Smooth muscle cell (in vitro differentiated cells): ENCODE measurements at regions not wholly inside any gene's neighbourhood (a gene's known extent, or its start where the extent isn't known, plus 50 kb on each side); places are given as distances from the start of the nearest gene placed in this dataset.

Experiments used
- DNase-seq: peaks from one replicate; lab custom pipeline; 2025; ENCODE audit not compliant: unreplicated experiment; lab: John Stamatoyannopoulos, UW
- H2AFZ ChIP-seq: fragments of 200-600 bp; sonication (generic); 2 replicates; pipeline ENCODE4 v1.6.0; 2016; ENCODE audit warnings: antibody characterized with exemption, low read depth, mild to moderate bottlenecking
- H3F3A ChIP-seq: fragments of 200-600 bp; sonication (generic); 2 replicates; pipeline ENCODE4 v1.6.0; 2017; ENCODE audit warnings: antibody characterized with exemption, low read depth
- H3K27ac ChIP-seq: fragments of 200-600 bp; sonication (generic); 2 replicates; pipeline ENCODE4 v1.5.1; 2016; ENCODE audit warnings: low read depth, mild to moderate bottlenecking
- H3K27me3 ChIP-seq: fragments of 200-600 bp; sonication (generic); 2 replicates; pipeline ENCODE4 v1.6.1; 2016; ENCODE audit warnings: low read depth, mild to moderate bottlenecking
- H3K36me3 ChIP-seq: fragments of 200-600 bp; sonication (generic); 2 replicates; pipeline ENCODE4 v1.5.1; 2016; ENCODE audit warnings: low read depth
- H3K4me1 ChIP-seq: fragments of 200-600 bp; sonication (generic); 2 replicates; pipeline ENCODE4 v1.5.1; 2016; ENCODE audit warnings: low read depth
- H3K4me2 ChIP-seq: fragments of 200-600 bp; sonication (generic); 2 replicates; pipeline ENCODE4 v1.6.0; 2016; ENCODE audit warnings: mild to moderate bottlenecking
- H3K4me3 ChIP-seq: fragments of 200-600 bp; sonication (generic); 2 replicates; pipeline ENCODE4 v1.5.1; 2016; ENCODE audit warnings: mild to moderate bottlenecking
- H3K79me2 ChIP-seq: fragments of 200-600 bp; sonication (generic); 2 replicates; pipeline ENCODE4 v1.6.0; 2016; ENCODE audit warnings: low read depth, mild to moderate bottlenecking
- H3K9ac ChIP-seq: fragments of 200-600 bp; sonication (generic); 2 replicates; pipeline ENCODE4 v1.6.0; 2016; ENCODE audit warnings: low read depth
- H3K9me3 ChIP-seq: fragments of 200-600 bp; sonication (generic); replicated peaks from 2 replicates; pipeline ENCODE4 v1.5.1; 2016; ENCODE audit warnings: low read depth
- H4K20me1 ChIP-seq: fragments of 200-600 bp; sonication (generic); 2 replicates; pipeline ENCODE4 v1.6.0; 2016; ENCODE audit warnings: low read depth
- WGBS: methylation state at CpG from one replicate; pipeline ENCODE4 v1.1.7; 2016; ENCODE audit warnings: low lambda C conversion rate; 5-methylcytosine and 5-hydroxymethylcytosine counted together
- TF ChIP-seq, protein P1 (sequence below): fragments of 200-600 bp; sonication (generic); IDR thresholded peaks from 2 replicates; pipeline ENCODE4 v1.5.1; 2017; ENCODE audit warnings: borderline replicate concordance, mild to moderate bottlenecking, antibody characterized with exemption; ENCODE audit not compliant: insufficient read depth, poor library complexity, severe bottlenecking

GRCh38 chr14:97381309-97381708 lies 584.1 kb downstream of the VRK1 start:
- Histone ChIP-seq H3K4me3 (no peak overlapping the region), H3K9me3 (no peaks in the 10 kb centered on the region), H3K27ac (no peak overlapping the region), H3F3A (no peaks in the 10 kb centered on the region), H3K79me2 (no peaks in the 10 kb centered on the region), H4K20me1 (no peaks in the 10 kb centered on the region), H3K27me3 (peaks cover 6% of the 10 kb centered on the region), H3K4me1 (no peaks in the 10 kb centered on the region), H3K36me3 (no peaks in the 10 kb centered on the region), H3K9ac (no peak overlapping the region), H2AFZ (no peak overlapping the region), H3K4me2 (no peak overlapping the region)
- WGBS = 89% methylated on average over 1 of the region's 1 CpG
- DNase-seq = no peak
- TF ChIP-seq, protein P1, sequence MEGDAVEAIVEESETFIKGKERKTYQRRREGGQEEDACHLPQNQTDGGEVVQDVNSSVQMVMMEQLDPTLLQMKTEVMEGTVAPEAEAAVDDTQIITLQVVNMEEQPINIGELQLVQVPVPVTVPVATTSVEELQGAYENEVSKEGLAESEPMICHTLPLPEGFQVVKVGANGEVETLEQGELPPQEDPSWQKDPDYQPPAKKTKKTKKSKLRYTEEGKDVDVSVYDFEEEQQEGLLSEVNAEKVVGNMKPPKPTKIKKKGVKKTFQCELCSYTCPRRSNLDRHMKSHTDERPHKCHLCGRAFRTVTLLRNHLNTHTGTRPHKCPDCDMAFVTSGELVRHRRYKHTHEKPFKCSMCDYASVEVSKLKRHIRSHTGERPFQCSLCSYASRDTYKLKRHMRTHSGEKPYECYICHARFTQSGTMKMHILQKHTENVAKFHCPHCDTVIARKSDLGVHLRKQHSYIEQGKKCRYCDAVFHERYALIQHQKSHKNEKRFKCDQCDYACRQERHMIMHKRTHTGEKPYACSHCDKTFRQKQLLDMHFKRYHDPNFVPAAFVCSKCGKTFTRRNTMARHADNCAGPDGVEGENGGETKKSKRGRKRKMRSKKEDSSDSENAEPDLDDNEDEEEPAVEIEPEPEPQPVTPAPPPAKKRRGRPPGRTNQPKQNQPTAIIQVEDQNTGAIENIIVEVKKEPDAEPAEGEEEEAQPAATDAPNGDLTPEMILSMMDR = no peak

- Histone ChIP-seq H3K4me2 (no peak overlapping the region), H3K4me3 (no peak overlapping the region), H3K27me3 (peaks cover 10% of the 10 kb centered on the region), H3K36me3 (no peaks in the 10 kb centered on the region), H4K20me1 (no peaks in the 10 kb centered on the region), H2AFZ (no peak overlapping the region), H3K9ac (no peak overlapping the region), H3K79me2 (no peaks in the 10 kb centered on the region), H3F3A (no peaks in the 10 kb centered on the region), H3K4me1 (no peaks in the 10 kb centered on the region), H3K9me3 (no peaks in the 10 kb centered on the region), H3K27ac (no peak overlapping the region)
- WGBS = 56% methylated on average over 5 of the region's 5 CpGs
- TF ChIP-seq, protein P1 = no peak
- DNase-seq = no peak
Measured at GRCh38 chr14:97382616-97383226, 585.5 kb downstream of the VRK1 start.

DNA sequence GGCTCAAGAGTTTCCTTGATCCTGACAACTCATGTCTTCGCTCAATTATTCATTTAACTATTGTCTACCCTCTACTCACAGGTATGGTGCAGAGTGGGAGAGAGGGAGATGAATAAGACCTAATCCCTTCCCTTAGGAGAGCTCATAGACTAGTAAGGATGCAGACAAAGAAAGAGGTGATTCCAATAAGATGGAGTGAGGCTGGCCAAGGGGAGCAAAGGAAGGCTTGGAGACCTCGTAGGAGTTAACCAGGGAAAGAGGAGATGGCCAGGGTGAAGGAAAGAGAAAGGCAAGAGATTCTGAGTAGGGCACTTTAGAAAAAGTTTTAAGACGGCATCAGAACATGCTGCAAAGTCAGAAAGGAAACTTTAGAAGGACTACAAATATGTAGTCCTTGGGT lies 588.5 kb downstream of the VRK1 start:
- Histone ChIP-seq H3K36me3 (no peaks in the 10 kb centered on the region), H3K9ac (no peak overlapping the region), H3K27me3 (peaks cover 5% of the 10 kb centered on the region), H3K4me1 (no peaks in the 10 kb centered on the region), H3K27ac (no peak overlapping the region), H3K79me2 (no peaks in the 10 kb centered on the region), H3K9me3 (no peaks in the 10 kb centered on the region), H4K20me1 (no peaks in the 10 kb centered on the region), H3F3A (no peaks in the 10 kb centered on the region), H3K4me3 (no peak overlapping the region), H3K4me2 (no peak overlapping the region), H2AFZ (no peak overlapping the region)
- TF ChIP-seq, protein P1 = no peak
- no peak for DNase-seq
- 84% methylated on average over 3 of the region's 3 CpGs for WGBS

GRCh38 chr14:97387252-97387874 lies 590.2 kb downstream of the VRK1 start:
- no peak for DNase-seq
- Histone ChIP-seq H3K79me2 (no peaks in the 10 kb centered on the region), H3K4me1 (no peaks in the 10 kb centered on the region), H3K27ac (no peak overlapping the region), H3K4me2 (no peak overlapping the region), H3K9me3 (no peaks in the 10 kb centered on the region), H3F3A (no peaks in the 10 kb centered on the region), H3K4me3 (no peak overlapping the region), H2AFZ (no peak overlapping the region), H3K9ac (no peak overlapping the region), H3K27me3 (peaks cover 5% of the 10 kb centered on the region), H3K36me3 (no peaks in the 10 kb centered on the region), H4K20me1 (no peaks in the 10 kb centered on the region)
- TF ChIP-seq, protein P1 = no peak
- WGBS = 59% methylated on average over 9 of the region's 9 CpGs
